Breast epithelium (tissue), 4 donors: ENCODE measurements at regions not wholly inside any gene's neighbourhood (a gene's known extent, or its start where the extent isn't known, plus 50 kb on each side); places are given as distances from the start of the nearest gene placed in this dataset.

ENCODE experiments used
- DNase-seq, 2 donors: peaks; one replicate each; pipeline ENCODE4 v3.0.0-alpha.2; 2019; ENCODE audit warnings: low spot score in 2 of 2
- H3K27ac ChIP-seq, 2 donors: fragments of 200-600 bp; sonication (generic) in 1 of 2; one replicate each; pipeline ENCODE4 v1.5.1; 2016 to 2019; ENCODE audit warnings: mild to moderate bottlenecking in 1 of 2
- H3K27me3 ChIP-seq, 2 donors: fragments of 200-600 bp; sonication (generic) in 1 of 2; one replicate each; pipeline versions ENCODE4 v1.5.1 to v1.6.0; 2017 to 2019; ENCODE audit warnings: control low read depth in 1 of 2, mild to moderate bottlenecking in 1 of 2
- H3K36me3 ChIP-seq: fragments of 200-600 bp; one replicate; pipeline ENCODE4 v1.5.1; 2019
- H3K4me1 ChIP-seq, 2 donors: fragments of 200-600 bp; sonication (generic); one replicate each; pipeline ENCODE4 v1.5.1; 2016 to 2019; ENCODE audit warnings: control low read depth in 1 of 2
- H3K4me3 ChIP-seq, 3 donors: fragments of 200-600 bp; sonication (generic); 1 replicate in 2 of 3; 2 replicates in 1 of 3; pipeline ENCODE4 v1.5.1; 2016 to 2019; ENCODE audit warnings: mild to moderate bottlenecking in 3 of 3, moderate library complexity in 2 of 3
- H3K9me3 ChIP-seq, 2 donors: fragments of 200-600 bp; sonication (generic) in 1 of 2; one replicate each; pipeline ENCODE4 v1.5.1; 2016 to 2019; ENCODE audit warnings: control low read depth in 1 of 2
- POLR2A ChIP-seq: fragments of 450-650 bp; IDR thresholded peaks from one replicate; pipeline ENCODE4 v1.6.1; 2016; ENCODE audit warnings: antibody characterized with exemption, mild to moderate bottlenecking, moderate library complexity
- POLR2AphosphoS5 ChIP-seq, 3 donors: sonication (generic); formaldehyde crosslinking; IDR thresholded peaks; one replicate each; pipeline ENCODE4 v1.6.1; 2017; ENCODE audit warnings: antibody characterized with exemption in 3 of 3
- intact Hi-C: fragments of 100-400 bp; cut with DNase I; formaldehyde crosslinking; loops from one replicate; pipeline ENCODE4 v1.15.1; 2023; ENCODE audit warnings: low total_unique reads
- TF ChIP-seq, protein P1 (sequence below), 3 donors: fragments of 450-650 bp; IDR thresholded peaks; one replicate each; pipeline ENCODE4 v1.5.1; 2016 to 2017; ENCODE audit warnings: antibody characterized with exemption in 3 of 3, mild to moderate bottlenecking in 3 of 3, moderate library complexity in 3 of 3

DNA sequence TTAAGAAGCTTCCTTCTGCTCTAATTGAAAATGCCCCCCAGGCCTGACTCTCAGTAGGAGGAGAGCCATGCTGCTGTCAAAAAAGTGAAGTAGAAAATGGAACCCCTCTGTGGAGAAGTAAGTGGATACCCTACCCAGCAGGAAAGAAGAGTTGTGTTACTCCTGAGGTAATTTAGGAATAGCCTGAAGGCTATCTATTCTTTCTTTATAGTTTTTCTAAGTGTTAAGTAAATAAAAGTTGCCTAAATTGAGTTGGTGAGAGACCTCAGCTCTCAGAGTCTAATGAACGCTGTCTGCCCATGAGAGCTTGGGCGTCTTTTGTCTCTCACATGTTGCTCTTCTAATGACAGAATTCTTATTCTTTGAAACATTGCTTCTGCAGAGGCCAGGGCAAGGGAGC, 116.2 kb downstream of the NSUN3 start:
- Histone ChIP-seq H3K4me1 (no peaks in the 10 kb centered on the region), H3K9me3 (no peaks in the 10 kb centered on the region), H3K27ac (no peak overlapping the region), H3K4me3 (no peak overlapping the region), H3K36me3 (no peaks in the 10 kb centered on the region), H3K27me3 (no peaks in the 10 kb centered on the region)
- DNase-seq, result no peak
- intact Hi-C loops, result no loop called here
- no peak for TF ChIP-seq POLR2AphosphoS5 (IDR thresholded peaks at IDR 0.05)
- no peak for TF ChIP-seq POLR2A
- TF ChIP-seq, protein P1, sequence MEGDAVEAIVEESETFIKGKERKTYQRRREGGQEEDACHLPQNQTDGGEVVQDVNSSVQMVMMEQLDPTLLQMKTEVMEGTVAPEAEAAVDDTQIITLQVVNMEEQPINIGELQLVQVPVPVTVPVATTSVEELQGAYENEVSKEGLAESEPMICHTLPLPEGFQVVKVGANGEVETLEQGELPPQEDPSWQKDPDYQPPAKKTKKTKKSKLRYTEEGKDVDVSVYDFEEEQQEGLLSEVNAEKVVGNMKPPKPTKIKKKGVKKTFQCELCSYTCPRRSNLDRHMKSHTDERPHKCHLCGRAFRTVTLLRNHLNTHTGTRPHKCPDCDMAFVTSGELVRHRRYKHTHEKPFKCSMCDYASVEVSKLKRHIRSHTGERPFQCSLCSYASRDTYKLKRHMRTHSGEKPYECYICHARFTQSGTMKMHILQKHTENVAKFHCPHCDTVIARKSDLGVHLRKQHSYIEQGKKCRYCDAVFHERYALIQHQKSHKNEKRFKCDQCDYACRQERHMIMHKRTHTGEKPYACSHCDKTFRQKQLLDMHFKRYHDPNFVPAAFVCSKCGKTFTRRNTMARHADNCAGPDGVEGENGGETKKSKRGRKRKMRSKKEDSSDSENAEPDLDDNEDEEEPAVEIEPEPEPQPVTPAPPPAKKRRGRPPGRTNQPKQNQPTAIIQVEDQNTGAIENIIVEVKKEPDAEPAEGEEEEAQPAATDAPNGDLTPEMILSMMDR (IDR thresholded peaks at IDR 0.05), result no peak

DNA sequence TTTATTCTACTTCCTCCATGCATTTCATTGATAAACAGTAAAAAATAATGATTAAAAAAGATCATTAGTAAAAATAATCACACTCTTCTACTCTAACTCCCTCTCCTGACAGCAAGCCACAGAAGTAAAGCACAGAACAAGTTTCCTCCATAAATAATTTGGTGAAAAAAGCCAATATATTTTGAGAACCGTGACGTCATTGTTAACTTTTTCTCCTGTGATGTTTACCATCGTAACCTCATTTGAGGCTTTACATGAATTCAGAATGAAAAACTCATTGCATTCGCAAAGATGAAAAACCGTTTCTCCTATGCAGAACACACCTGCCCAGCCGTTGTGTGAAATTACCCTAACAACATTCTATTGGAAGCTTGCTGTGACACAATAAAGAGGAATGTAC, 120.7 kb downstream of the NSUN3 start:
- TF ChIP-seq, protein P1 (IDR thresholded peaks at IDR 0.05), result no peak
- no peak for TF ChIP-seq POLR2AphosphoS5 (IDR thresholded peaks at IDR 0.05)
- TF ChIP-seq POLR2A, result no peak
- no peaks in the 10 kb centered on the region for H3K36me3 ChIP-seq
- intact Hi-C loops, result no loop called here
- no peaks in the 10 kb centered on the region for H3K9me3 ChIP-seq
- DNase-seq, result no peak
- H3K4me3 ChIP-seq, result no peak overlapping the region
- no peaks in the 10 kb centered on the region for H3K27me3 ChIP-seq
- H3K4me1 ChIP-seq, result no peaks in the 10 kb centered on the region
- H3K27ac ChIP-seq, result no peak overlapping the region

DNA sequence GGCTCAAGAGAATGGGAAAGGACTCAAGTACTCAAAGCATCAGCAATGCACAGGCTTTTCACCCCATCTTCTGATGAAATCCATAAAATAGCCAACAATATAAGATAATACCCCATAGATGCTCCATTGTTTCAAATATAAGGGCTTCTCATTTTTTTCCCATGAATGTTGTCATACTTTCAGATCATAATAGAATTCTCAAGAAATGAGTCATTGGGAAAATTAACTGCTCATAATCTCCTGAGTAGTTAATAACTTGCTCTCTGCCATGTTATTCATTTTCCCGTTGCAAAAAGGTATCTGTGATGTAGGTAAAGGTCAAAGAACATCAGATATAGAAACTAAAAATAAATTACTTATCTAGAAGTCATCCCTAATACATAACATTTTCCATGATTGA, 121.9 kb downstream of the NSUN3 start:
- no peak for DNase-seq
- TF ChIP-seq, protein P1 (IDR thresholded peaks at IDR 0.05), result no peak
- TF ChIP-seq POLR2A (no peak), POLR2AphosphoS5 (IDR thresholded peaks at IDR 0.05) (no peak)
- Histone ChIP-seq H3K4me3 (no peak overlapping the region), H3K9me3 (no peaks in the 10 kb centered on the region), H3K36me3 (no peaks in the 10 kb centered on the region), H3K4me1 (no peaks in the 10 kb centered on the region), H3K27me3 (no peaks in the 10 kb centered on the region), H3K27ac (no peak overlapping the region)
- intact Hi-C loops, result no loop called here

DNA sequence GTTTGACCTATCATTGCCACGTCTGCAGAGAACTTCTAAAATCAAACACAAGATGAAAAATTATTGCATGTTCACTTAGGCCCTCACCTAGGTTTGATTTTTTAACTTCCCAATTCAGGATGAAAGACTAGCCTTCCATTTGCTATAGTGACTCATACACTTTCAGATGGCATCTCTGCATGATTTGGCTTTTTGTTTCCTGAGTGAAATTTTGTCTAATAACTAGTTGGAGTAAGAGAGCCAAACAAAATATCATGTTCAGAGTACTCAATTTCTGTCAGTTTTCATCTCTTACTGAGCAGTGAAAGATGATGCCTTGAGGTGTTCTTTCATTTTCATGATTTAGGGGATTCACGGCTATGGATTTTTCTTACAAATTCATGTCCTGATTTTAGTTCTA, 122.9 kb downstream of the NSUN3 start:
- H3K9me3 ChIP-seq, result no peaks in the 10 kb centered on the region
- no peak overlapping the region for H3K4me3 ChIP-seq
- no peak overlapping the region for H3K27ac ChIP-seq
- intact Hi-C loops, result no loop called here
- H3K36me3 ChIP-seq, result no peaks in the 10 kb centered on the region
- no peaks in the 10 kb centered on the region for H3K27me3 ChIP-seq
- no peak for TF ChIP-seq POLR2AphosphoS5 (IDR thresholded peaks at IDR 0.05)
- TF ChIP-seq, protein P1 (IDR thresholded peaks at IDR 0.05), result no peak
- TF ChIP-seq POLR2A, result no peak
- no peaks in the 10 kb centered on the region for H3K4me1 ChIP-seq
- DNase-seq, result no peak

DNA sequence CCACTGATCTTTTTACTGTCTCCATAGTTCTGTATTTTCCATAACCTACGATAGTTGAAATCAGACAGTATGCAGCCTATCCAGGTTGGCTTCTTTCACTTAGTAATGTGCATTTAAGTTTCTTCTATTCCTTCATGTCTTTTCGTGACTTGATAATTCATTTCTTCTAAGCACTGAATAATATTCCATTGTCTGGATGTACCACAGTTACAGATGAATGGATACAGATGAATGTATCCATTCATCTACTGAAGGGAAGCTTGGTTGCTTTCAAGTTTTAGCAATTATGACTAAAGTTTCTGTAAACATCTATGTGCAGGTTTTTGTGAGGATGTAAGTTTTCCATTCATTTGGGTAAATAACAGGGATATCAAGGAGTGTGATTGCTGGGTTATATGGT, 124.8 kb downstream of the NSUN3 start:
- Histone ChIP-seq H3K27me3 (no peaks in the 10 kb centered on the region), H3K9me3 (no peaks in the 10 kb centered on the region), H3K4me1 (no peaks in the 10 kb centered on the region), H3K4me3 (no peak overlapping the region), H3K36me3 (no peaks in the 10 kb centered on the region), H3K27ac (no peak overlapping the region)
- intact Hi-C loops, result no loop called here
- DNase-seq, result no peak
- TF ChIP-seq, protein P1 (IDR thresholded peaks at IDR 0.05), result no peak
- TF ChIP-seq POLR2A (no peak), POLR2AphosphoS5 (IDR thresholded peaks at IDR 0.05) (no peak)
